ENCODE measurements at regions not wholly inside any gene's neighbourhood (a gene's known extent, or its start where the extent isn't known, plus 50 kb on each side); places are given as distances from the start of the nearest gene placed in this dataset.
"Not testable (repeated sequence)": the region's sequence is repeated elsewhere in the genome, so short reads cannot be mapped to it uniquely, and the experiment has no call there.

GRCh38 chr18:4986677-4987076 lies 210.4 kb downstream of the AKAIN1 start:
- TF ChIP-seq CTCF (IDR thresholded peaks at IDR 0.05; ENCODE audit: low read depth, low read length, missing control alignments) = no peak
- no peak overlapping the region for H3K4me3 ChIP-seq (replicated peaks; ENCODE audit: low read depth, low read length)
- DNase-seq (ENCODE audit: extremely low read depth, low read depth) = no peak

GRCh38 chr18:4986066-4986465 lies 211.0 kb downstream of the AKAIN1 start:
- DNase-seq (ENCODE audit: extremely low read depth, low read depth) = no peak
- no peak for TF ChIP-seq CTCF (IDR thresholded peaks at IDR 0.05; ENCODE audit: low read depth, low read length, missing control alignments)

GRCh38 chr18:4961121-4961909 lies 235.7 kb downstream of the AKAIN1 start:
- DNase-seq (ENCODE audit: extremely low read depth, low read depth) = no peak
- H3K4me3 ChIP-seq (replicated peaks; ENCODE audit: low read depth, low read length) = no peak overlapping the region
- no peak for TF ChIP-seq CTCF (IDR thresholded peaks at IDR 0.05; ENCODE audit: low read depth, low read length, missing control alignments)

More at GRCh38 chr18:4986066-4986465, 211.0 kb downstream of the AKAIN1 start:
- no peak overlapping the region for H3K4me3 ChIP-seq (replicated peaks; ENCODE audit: low read depth, low read length)

- H3K4me3 ChIP-seq (replicated peaks; ENCODE audit: low read depth, low read length) = no peak overlapping the region
- DNase-seq (ENCODE audit: extremely low read depth, low read depth) = no peak
- TF ChIP-seq CTCF (IDR thresholded peaks at IDR 0.05; ENCODE audit: low read depth, low read length, missing control alignments) = no peak
These were observed 236.5 kb downstream of the AKAIN1 start for GRCh38 chr18:4960578-4960977.

GRCh38 chr18:4931209-4931608 lies 265.8 kb downstream of the AKAIN1 start:
- no peak for DNase-seq (ENCODE audit: extremely low read depth, low read depth)
- TF ChIP-seq CTCF (IDR thresholded peaks at IDR 0.05; ENCODE audit: low read depth, low read length, missing control alignments) = no peak
- H3K4me3 ChIP-seq (replicated peaks; ENCODE audit: low read depth, low read length) = no peak overlapping the region

- no peak for TF ChIP-seq CTCF (IDR thresholded peaks at IDR 0.05; ENCODE audit: low read depth, low read length, missing control alignments)
- H3K4me3 ChIP-seq (replicated peaks; ENCODE audit: low read depth, low read length) = no peak overlapping the region
- no peak for DNase-seq (ENCODE audit: extremely low read depth, low read depth)
These were observed 275.5 kb downstream of the AKAIN1 start for GRCh38 chr18:4921548-4921947.

GRCh38 chr18:4917509-4917908 lies 279.5 kb downstream of the AKAIN1 start:
- not testable (repeated sequence) for DNase-seq (ENCODE audit: extremely low read depth, low read depth); H3K4me3 ChIP-seq (replicated peaks; ENCODE audit: low read depth, low read length)
